Tibial nerve (tissue), 4 donors: ENCODE measurements at regions not wholly inside any gene's neighbourhood (a gene's known extent, or its start where the extent isn't known, plus 50 kb on each side); places are given as distances from the start of the nearest gene placed in this dataset.

Experiments used
- EP300 ChIP-seq, 2 donors: sonication (generic); formaldehyde crosslinking; IDR thresholded peaks; one replicate each; pipeline ENCODE4 v1.6.1; 2017; ENCODE audit warnings: antibody characterized with exemption in 2 of 2, mild to moderate bottlenecking in 1 of 2
- POLR2A ChIP-seq, 2 donors: fragments of 450-650 bp; IDR thresholded peaks; one replicate each; pipeline ENCODE4 v1.6.1; 2017; ENCODE audit warnings: antibody characterized with exemption in 2 of 2, mild to moderate bottlenecking in 2 of 2, moderate library complexity in 2 of 2
- TF ChIP-seq, protein P1 (sequence below), 5 experiments: fragments of 200-600 bp in 3 of 5; fragments of 450-650 bp in 2 of 5; sonication (generic) in 3 of 5; IDR thresholded peaks; one replicate each; pipeline ENCODE4 v1.5.1; 2016 to 2019; ENCODE audit warnings: antibody characterized with exemption in 5 of 5, mild to moderate bottlenecking in 3 of 5, moderate library complexity in 2 of 5

DNA sequence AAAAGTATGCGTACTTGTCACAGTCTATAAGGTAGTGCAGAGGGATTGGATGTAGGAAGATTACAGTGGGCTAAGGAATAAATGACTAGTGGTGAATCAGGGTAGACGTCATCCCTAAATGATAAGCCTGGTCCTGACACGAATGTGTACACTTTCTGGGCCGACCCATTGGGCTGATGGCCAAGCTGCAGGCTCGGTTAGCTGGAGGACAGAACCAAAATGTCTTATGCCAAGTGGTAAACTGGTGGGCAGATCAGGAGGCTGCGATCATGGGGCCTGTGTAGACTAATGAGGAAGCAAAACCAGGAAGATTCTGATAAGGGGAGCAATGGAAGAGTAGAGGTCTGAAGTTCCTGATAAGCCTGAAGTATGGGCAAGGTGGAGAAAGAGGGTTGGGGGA lies 272.8 kb upstream of the GATB start:
- TF ChIP-seq, protein P1, sequence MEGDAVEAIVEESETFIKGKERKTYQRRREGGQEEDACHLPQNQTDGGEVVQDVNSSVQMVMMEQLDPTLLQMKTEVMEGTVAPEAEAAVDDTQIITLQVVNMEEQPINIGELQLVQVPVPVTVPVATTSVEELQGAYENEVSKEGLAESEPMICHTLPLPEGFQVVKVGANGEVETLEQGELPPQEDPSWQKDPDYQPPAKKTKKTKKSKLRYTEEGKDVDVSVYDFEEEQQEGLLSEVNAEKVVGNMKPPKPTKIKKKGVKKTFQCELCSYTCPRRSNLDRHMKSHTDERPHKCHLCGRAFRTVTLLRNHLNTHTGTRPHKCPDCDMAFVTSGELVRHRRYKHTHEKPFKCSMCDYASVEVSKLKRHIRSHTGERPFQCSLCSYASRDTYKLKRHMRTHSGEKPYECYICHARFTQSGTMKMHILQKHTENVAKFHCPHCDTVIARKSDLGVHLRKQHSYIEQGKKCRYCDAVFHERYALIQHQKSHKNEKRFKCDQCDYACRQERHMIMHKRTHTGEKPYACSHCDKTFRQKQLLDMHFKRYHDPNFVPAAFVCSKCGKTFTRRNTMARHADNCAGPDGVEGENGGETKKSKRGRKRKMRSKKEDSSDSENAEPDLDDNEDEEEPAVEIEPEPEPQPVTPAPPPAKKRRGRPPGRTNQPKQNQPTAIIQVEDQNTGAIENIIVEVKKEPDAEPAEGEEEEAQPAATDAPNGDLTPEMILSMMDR (IDR thresholded peaks at IDR 0.05), result no peak
- TF ChIP-seq POLR2A (IDR thresholded peaks at IDR 0.05) (no peak), EP300 (IDR thresholded peaks at IDR 0.05) (no peak)
